H1 (cell line): ENCODE measurements at regions not wholly inside any gene's neighbourhood (a gene's known extent, or its start where the extent isn't known, plus 50 kb on each side); places are given as distances from the start of the nearest gene placed in this dataset.

Source experiments
- CTCF ChIA-PET: fragments of 300-600 bp; sonication (Branson Sonifier 250); formaldehyde crosslinking; loops from one replicate; lab custom pipeline; 2021; ENCODE audit not compliant: partially characterized antibody; lab: Charles Lee
- POLR2A ChIA-PET: fragments of 300-600 bp; sonication (Branson Sonifier 250); formaldehyde crosslinking; loops from one replicate; lab custom pipeline; 2021; ENCODE audit warnings: inconsistent platforms; ENCODE audit not compliant: partially characterized antibody; lab: Charles Lee
- DNase-seq, 2 experiments: peaks; one replicate each; pipeline versions ENCODE4 v3.0.0 to v3.0.0-alpha.2; 2010 to 2022; ENCODE audit warnings: low spot score in 2 of 2, low read depth in 1 of 2, mixed read lengths in 1 of 2
- FAIRE-seq: peaks from 2 replicates; lab custom pipeline; 2011; peaks lifted over from hg19 to GRCh38; lab: Jason Lieb, UNC
- H2AFZ ChIP-seq: 2 replicates; pipeline ENCODE4 v1.8.1; 2012; ENCODE audit warnings: low read length, inconsistent platforms
- H2AK5ac ChIP-seq: 2 replicates; pipeline ENCODE4 v1.6.1; 2013; ENCODE audit warnings: low read depth, low read length
- H2BK120ac ChIP-seq: replicated peaks from 2 replicates; pipeline ENCODE3; 2013; ENCODE audit warnings: low read depth, low read length, inconsistent platforms
- H2BK12ac ChIP-seq: 2 replicates; pipeline ENCODE4 v1.6.1; 2013; ENCODE audit warnings: low read depth, low read length
- H2BK15ac ChIP-seq: 2 replicates; pipeline ENCODE4 v1.6.1; 2013; ENCODE audit warnings: low read length
- H2BK20ac ChIP-seq: 2 replicates; pipeline ENCODE4 v1.6.1; 2013; ENCODE audit warnings: low read length
- H2BK5ac ChIP-seq: 2 replicates; pipeline ENCODE4 v1.6.1; 2013; ENCODE audit warnings: low read depth, low read length
- H3K14ac ChIP-seq: 2 replicates; pipeline ENCODE4 v1.6.1; 2013; ENCODE audit warnings: inconsistent platforms; ENCODE audit not compliant: insufficient read length
- H3K18ac ChIP-seq: 2 replicates; pipeline ENCODE4 v1.6.1; 2013; ENCODE audit warnings: low read length; ENCODE audit errors: extremely low read depth
- H3K23ac ChIP-seq: 2 replicates; pipeline ENCODE4 v1.6.1; 2013; ENCODE audit warnings: inconsistent platforms; ENCODE audit not compliant: insufficient read length
- H3K23me2 ChIP-seq: 2 replicates; pipeline ENCODE4 v1.6.1; 2013; ENCODE audit warnings: low read depth, low read length
- H3K27ac ChIP-seq: 2 replicates; pipeline ENCODE4 v1.6.1; 2011; ENCODE audit warnings: low read depth, low read length, inconsistent platforms
- H3K27me3 ChIP-seq, 4 experiments: replicated peaks in 1 of 4; 1 replicate in 1 of 4; 2 replicates in 3 of 4; pipeline versions ENCODE4 v1.6.1 to v1.8.1; 2011 to 2013; ENCODE audit warnings: low read length in 3 of 4, mild to moderate bottlenecking in 3 of 4, inconsistent platforms in 2 of 4, mixed read lengths in 2 of 4, moderate library complexity in 1 of 4; ENCODE audit not compliant: control insufficient read depth in 3 of 4, insufficient read depth in 3 of 4; ENCODE audit errors: extremely low read depth in 1 of 4
- H3K36me3 ChIP-seq, 4 experiments: 2 replicates each; pipeline versions ENCODE4 v1.6.1 to v1.8.1; 2011 to 2013; ENCODE audit warnings: mild to moderate bottlenecking in 4 of 4, low read length in 3 of 4, moderate library complexity in 2 of 4, control low read depth in 1 of 4, inconsistent platforms in 1 of 4; ENCODE audit not compliant: insufficient read depth in 4 of 4, control insufficient read depth in 2 of 4
- H3K4ac ChIP-seq: replicated peaks from 2 replicates; pipeline ENCODE3; 2013; ENCODE audit warnings: low read length, low read depth, mixed read lengths, inconsistent platforms; ENCODE audit not compliant: insufficient read length
- H3K4me1 ChIP-seq, 4 experiments: replicated peaks in 1 of 4; 1 replicate in 1 of 4; 2 replicates in 3 of 4; pipeline versions ENCODE4 v1.6.1 to v1.8.1; 2011 to 2013; ENCODE audit warnings: low read length in 3 of 4, inconsistent platforms in 2 of 4, mixed read lengths in 1 of 4; ENCODE audit not compliant: insufficient read depth in 4 of 4, control insufficient read depth in 3 of 4
- H3K4me2 ChIP-seq, 2 experiments: 2 replicates each; pipeline versions ENCODE4 v1.6.1 to v1.8.1; 2011 to 2013; ENCODE audit warnings: low read depth in 2 of 2, low read length in 2 of 2, control low read depth in 1 of 2, inconsistent platforms in 1 of 2, mild to moderate bottlenecking in 1 of 2; ENCODE audit not compliant: insufficient read depth in 1 of 2
- H3K4me3 ChIP-seq, 4 experiments: fragments of 200-600, 300-600 bp in 1 of 4; sonication (generic), shearing (Covaris generic), sonication (Bioruptor Twin) in 1 of 4; 2 replicates each; pipeline versions ENCODE4 v1.5.1 to v1.8.1; 2011 to 2016; ENCODE audit warnings: low read length in 4 of 4, low read depth in 3 of 4, control low read depth in 2 of 4, inconsistent platforms in 2 of 4, mild to moderate bottlenecking in 2 of 4, mixed read lengths in 1 of 4, moderate library complexity in 1 of 4; ENCODE audit not compliant: insufficient read depth in 2 of 4; ENCODE audit errors: extremely low read depth in 1 of 4
- H3K56ac ChIP-seq: replicated peaks from 2 replicates; pipeline ENCODE3; 2013; ENCODE audit warnings: low read depth, mild to moderate bottlenecking, mixed read lengths, low read length, inconsistent platforms; ENCODE audit not compliant: insufficient read length
- H3K79me1 ChIP-seq: 2 replicates; pipeline ENCODE4 v1.6.1; 2013; ENCODE audit warnings: low read depth, low read length, control low read depth
- H3K79me2 ChIP-seq, 2 experiments: 2 replicates each; pipeline versions ENCODE4 v1.6.1 to v1.8.1; 2012 to 2013; ENCODE audit warnings: low read length in 2 of 2, mild to moderate bottlenecking in 2 of 2, inconsistent platforms in 1 of 2; ENCODE audit not compliant: insufficient read depth in 2 of 2, control insufficient read depth in 1 of 2
- H3K9ac ChIP-seq, 4 experiments: replicated peaks in 1 of 4; 1 replicate in 1 of 4; 2 replicates in 3 of 4; pipeline versions ENCODE4 v1.6.1 to v1.8.1; 2011 to 2013; ENCODE audit warnings: low read depth in 3 of 4, low read length in 3 of 4, control low read depth in 2 of 4, mild to moderate bottlenecking in 2 of 4, moderate library complexity in 2 of 4, inconsistent platforms in 1 of 4; ENCODE audit errors: extremely low read depth in 1 of 4
- H3K9me3 ChIP-seq, 2 experiments: 2 replicates each; pipeline versions ENCODE4 v1.6.1 to v1.8.1; 2012 to 2013; ENCODE audit warnings: mild to moderate bottlenecking in 2 of 2, moderate library complexity in 2 of 2, control low read depth in 1 of 2, inconsistent platforms in 1 of 2, low read depth in 1 of 2, low read length in 1 of 2, mixed read lengths in 1 of 2; ENCODE audit not compliant: insufficient read depth in 2 of 2
- H4K20me1 ChIP-seq, 2 experiments: replicated peaks in 1 of 2; 2 replicates each; pipeline versions ENCODE3 to v1.8.1; 2011 to 2013; ENCODE audit warnings: inconsistent platforms in 2 of 2, low read length in 2 of 2, mild to moderate bottlenecking in 1 of 2; ENCODE audit not compliant: insufficient read depth in 2 of 2, control insufficient read depth in 1 of 2
- H4K5ac ChIP-seq: 2 replicates; pipeline ENCODE4 v1.6.1; 2013; ENCODE audit warnings: low read length, low read depth, mixed read lengths, inconsistent platforms; ENCODE audit not compliant: insufficient read length
- H4K8ac ChIP-seq: 2 replicates; pipeline ENCODE4 v1.8.0; 2013; ENCODE audit warnings: mild to moderate bottlenecking, moderate library complexity, low read length, inconsistent platforms; ENCODE audit not compliant: insufficient read depth; ENCODE audit errors: extremely low read depth
- H4K91ac ChIP-seq: replicated peaks from 2 replicates; pipeline ENCODE3; 2013; ENCODE audit warnings: low read length, mixed read lengths, inconsistent platforms; ENCODE audit not compliant: insufficient read length
- CREB1 ChIP-seq: IDR thresholded peaks from 2 replicates; pipeline ENCODE4 v1.6.1; 2012; ENCODE audit warnings: inconsistent platforms
- FOSL1 ChIP-seq: IDR thresholded peaks from 2 replicates; pipeline ENCODE4 v1.6.1; 2011; ENCODE audit warnings: mild to moderate bottlenecking, low read depth, low read length, moderate library complexity; ENCODE audit not compliant: insufficient read depth
- SRF ChIP-seq: IDR thresholded peaks from 2 replicates; pipeline ENCODE4 v1.6.1; 2011; ENCODE audit warnings: mild to moderate bottlenecking, low read depth, low read length, moderate library complexity
- YY1 ChIP-seq: IDR thresholded peaks from 2 replicates; pipeline ENCODE4 v1.6.1; 2011; ENCODE audit warnings: low read depth, mild to moderate bottlenecking, low read length
- WGBS, 2 experiments: shearing (Covaris generic) in 1 of 2; methylation state at CpG; one replicate each; pipeline versions ENCODE4 v1.1.6 to v1.1.7; 2013 to 2015; ENCODE audit warnings: low lambda C conversion rate in 2 of 2, mixed read lengths in 2 of 2, inconsistent platforms in 1 of 2, low coverage in 1 of 2, missing lambda C conversion rate in 1 of 2; ENCODE audit not compliant: insufficient replicate concordance in 2 of 2, insufficient coverage in 1 of 2, insufficient read length in 1 of 2; ENCODE audit errors: extremely low coverage in 1 of 2, missing lambda C conversion rate in 1 of 2; 5-methylcytosine and 5-hydroxymethylcytosine counted together
- TF ChIP-seq, protein P1 (sequence below): IDR thresholded peaks from 2 replicates; pipeline ENCODE4 v1.6.1; 2012; ENCODE audit warnings: inconsistent platforms
- TF ChIP-seq, protein P2 (sequence below): IDR thresholded peaks from 2 replicates; pipeline ENCODE4 v1.6.1; 2012; ENCODE audit warnings: inconsistent platforms

DNA sequence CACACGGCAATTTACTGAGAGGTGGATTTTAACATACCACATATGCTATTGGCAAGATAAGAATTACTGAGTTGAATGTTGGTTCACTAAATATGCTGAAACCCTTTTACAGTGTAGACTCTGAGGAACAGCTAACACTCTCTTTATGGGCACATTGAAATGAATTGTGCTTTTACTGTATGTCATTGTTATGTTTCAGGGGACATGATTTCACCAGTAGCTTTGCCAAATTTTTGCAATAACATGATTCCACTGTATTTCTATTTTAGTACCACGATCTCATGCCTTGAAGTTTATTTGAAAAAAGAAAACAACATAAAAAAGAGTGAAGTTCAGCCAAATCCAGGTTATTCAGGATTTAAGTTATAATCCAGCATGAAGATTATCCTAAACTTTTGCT is 188.5 kb downstream of the HLX start:
- Histone ChIP-seq H2AK5ac (no peak overlapping the region), H3K79me1 (no peaks in the 10 kb centered on the region), H2AFZ (no peak overlapping the region), H3K79me2 (no peaks in the 10 kb centered on the region), H4K8ac (no peak overlapping the region), H3K4me3 (no peak overlapping the region), H4K20me1 (no peaks in the 10 kb centered on the region), H2BK20ac (no peak overlapping the region), H4K5ac (no peak overlapping the region), H3K23ac (no peak overlapping the region), H3K9me3 (no peaks in the 10 kb centered on the region), H3K4me2 (no peak overlapping the region), H2BK5ac (no peak overlapping the region), H3K27ac (no peak overlapping the region), H3K18ac (no peak overlapping the region), H4K91ac (no peak overlapping the region), H2BK12ac (no peak overlapping the region), H3K4me1 (no peaks in the 10 kb centered on the region), H3K4ac (no peak overlapping the region), H3K27me3 (no peaks in the 10 kb centered on the region), H3K9ac (no peak overlapping the region), H3K23me2 (no peaks in the 10 kb centered on the region), H3K56ac (no peak overlapping the region), H3K14ac (no peak overlapping the region), H2BK120ac (no peak overlapping the region), H2BK15ac (no peak overlapping the region), H3K36me3 (no peaks in the 10 kb centered on the region)
- POLR2A ChIA-PET, result no interaction called here
- FAIRE-seq (no peak), DNase-seq (no peak)
- WGBS, 2 experiments, result 80% methylated on average over 2 of the region's 2 CpGs; no CpG with 5 or more reads in 1 of the 2 experiments
- CTCF ChIA-PET, result no interaction called here
- TF ChIP-seq CREB1 (no peak), YY1 (no peak), SRF (no peak), FOSL1 (no peak)
- TF ChIP-seq, protein P1, sequence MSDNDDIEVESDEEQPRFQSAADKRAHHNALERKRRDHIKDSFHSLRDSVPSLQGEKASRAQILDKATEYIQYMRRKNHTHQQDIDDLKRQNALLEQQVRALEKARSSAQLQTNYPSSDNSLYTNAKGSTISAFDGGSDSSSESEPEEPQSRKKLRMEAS, result no peak
- TF ChIP-seq, protein P2, sequence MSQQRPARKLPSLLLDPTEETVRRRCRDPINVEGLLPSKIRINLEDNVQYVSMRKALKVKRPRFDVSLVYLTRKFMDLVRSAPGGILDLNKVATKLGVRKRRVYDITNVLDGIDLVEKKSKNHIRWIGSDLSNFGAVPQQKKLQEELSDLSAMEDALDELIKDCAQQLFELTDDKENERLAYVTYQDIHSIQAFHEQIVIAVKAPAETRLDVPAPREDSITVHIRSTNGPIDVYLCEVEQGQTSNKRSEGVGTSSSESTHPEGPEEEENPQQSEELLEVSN, result no peak
